Smooth muscle cell (in vitro differentiated cells): ENCODE measurements at regions not wholly inside any gene's neighbourhood (a gene's known extent, or its start where the extent isn't known, plus 50 kb on each side); places are given as distances from the start of the nearest gene placed in this dataset.

Source experiments
- DNase-seq: peaks from one replicate; lab custom pipeline; 2025; ENCODE audit not compliant: unreplicated experiment; lab: John Stamatoyannopoulos, UW
- H2AFZ ChIP-seq: fragments of 200-600 bp; sonication (generic); 2 replicates; pipeline ENCODE4 v1.6.0; 2016; ENCODE audit warnings: antibody characterized with exemption, low read depth, mild to moderate bottlenecking
- H3F3A ChIP-seq: fragments of 200-600 bp; sonication (generic); 2 replicates; pipeline ENCODE4 v1.6.0; 2017; ENCODE audit warnings: antibody characterized with exemption, low read depth
- H3K27ac ChIP-seq: fragments of 200-600 bp; sonication (generic); 2 replicates; pipeline ENCODE4 v1.5.1; 2016; ENCODE audit warnings: low read depth, mild to moderate bottlenecking
- H3K27me3 ChIP-seq: fragments of 200-600 bp; sonication (generic); 2 replicates; pipeline ENCODE4 v1.6.1; 2016; ENCODE audit warnings: low read depth, mild to moderate bottlenecking
- H3K36me3 ChIP-seq: fragments of 200-600 bp; sonication (generic); 2 replicates; pipeline ENCODE4 v1.5.1; 2016; ENCODE audit warnings: low read depth
- H3K4me1 ChIP-seq: fragments of 200-600 bp; sonication (generic); 2 replicates; pipeline ENCODE4 v1.5.1; 2016; ENCODE audit warnings: low read depth
- H3K4me2 ChIP-seq: fragments of 200-600 bp; sonication (generic); 2 replicates; pipeline ENCODE4 v1.6.0; 2016; ENCODE audit warnings: mild to moderate bottlenecking
- H3K4me3 ChIP-seq: fragments of 200-600 bp; sonication (generic); 2 replicates; pipeline ENCODE4 v1.5.1; 2016; ENCODE audit warnings: mild to moderate bottlenecking
- H3K79me2 ChIP-seq: fragments of 200-600 bp; sonication (generic); 2 replicates; pipeline ENCODE4 v1.6.0; 2016; ENCODE audit warnings: low read depth, mild to moderate bottlenecking
- H3K9ac ChIP-seq: fragments of 200-600 bp; sonication (generic); 2 replicates; pipeline ENCODE4 v1.6.0; 2016; ENCODE audit warnings: low read depth
- H3K9me3 ChIP-seq: fragments of 200-600 bp; sonication (generic); replicated peaks from 2 replicates; pipeline ENCODE4 v1.5.1; 2016; ENCODE audit warnings: low read depth
- H4K20me1 ChIP-seq: fragments of 200-600 bp; sonication (generic); 2 replicates; pipeline ENCODE4 v1.6.0; 2016; ENCODE audit warnings: low read depth
- CTCF ChIP-seq: fragments of 200-600 bp; sonication (generic); IDR thresholded peaks from 2 replicates; pipeline ENCODE4 v1.5.1; 2017; ENCODE audit warnings: borderline replicate concordance, mild to moderate bottlenecking, antibody characterized with exemption; ENCODE audit not compliant: insufficient read depth, poor library complexity, severe bottlenecking
- WGBS: methylation state at CpG from one replicate; pipeline ENCODE4 v1.1.7; 2016; ENCODE audit warnings: low lambda C conversion rate; 5-methylcytosine and 5-hydroxymethylcytosine counted together

DNA sequence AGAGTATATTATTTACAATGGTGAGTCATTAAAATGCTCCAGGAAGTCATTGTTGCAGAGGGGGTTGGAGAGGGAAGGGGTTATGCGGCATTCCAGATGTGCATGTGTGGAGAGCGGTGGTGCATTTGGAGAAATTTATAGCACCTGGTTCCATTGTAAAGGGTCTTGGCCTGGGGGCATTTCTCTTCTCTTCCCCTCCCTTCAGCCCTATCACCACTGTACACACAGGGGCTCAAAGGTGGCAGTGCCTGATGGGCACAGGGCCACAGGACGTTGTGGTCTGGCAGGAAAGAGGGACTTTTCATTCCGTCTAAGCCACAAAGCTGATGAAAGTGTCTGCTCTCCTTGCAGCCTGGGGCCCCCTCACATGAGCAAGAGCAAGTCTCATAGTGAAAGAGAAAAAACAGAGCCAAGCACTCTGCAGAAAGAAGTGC is 442.4 kb upstream of the ZNF462 start:
- H3K36me3 ChIP-seq: no peaks in the 10 kb centered on the region
- H3K79me2 ChIP-seq: no peaks in the 10 kb centered on the region
- no peak overlapping the region for H3K9ac ChIP-seq
- H3K9me3 ChIP-seq: no peaks in the 10 kb centered on the region
- no peaks in the 10 kb centered on the region for H3F3A ChIP-seq
- no peak overlapping the region for H3K4me3 ChIP-seq
- no peak for DNase-seq
- no peaks in the 10 kb centered on the region for H4K20me1 ChIP-seq
- H3K4me2 ChIP-seq: peak overlapping the region; percentile 68
- H3K4me1 ChIP-seq: peaks cover 9% of the 10 kb centered on the region
- no peaks in the 10 kb centered on the region for H3K27me3 ChIP-seq
- peak overlapping the region; percentile 46 for H3K27ac ChIP-seq
- H2AFZ ChIP-seq: no peak overlapping the region
- 16% methylated on average over 4 of the region's 4 CpGs for WGBS
- TF ChIP-seq CTCF: no peak

DNA sequence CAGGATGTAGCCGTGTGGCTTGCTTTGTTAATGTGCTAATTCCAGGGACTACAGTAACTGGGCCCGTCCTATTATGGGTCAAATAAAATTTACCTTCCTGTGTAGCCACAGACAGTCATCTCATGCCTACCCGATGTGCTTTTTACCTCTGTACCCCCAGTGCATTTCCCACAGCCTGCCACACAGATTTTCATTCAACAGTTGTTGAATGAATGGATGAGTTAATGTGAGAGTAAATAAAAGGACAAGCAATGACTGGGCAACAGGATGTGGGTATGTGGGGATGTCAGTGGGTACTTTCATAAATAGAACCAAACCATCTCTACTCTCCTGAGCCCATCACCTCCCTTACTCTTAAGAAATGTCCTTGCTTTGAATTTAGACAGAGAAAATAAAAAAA is 441.2 kb upstream of the ZNF462 start:
- Histone ChIP-seq H3K9ac (no peak overlapping the region), H3F3A (no peaks in the 10 kb centered on the region), H3K4me3 (no peak overlapping the region), H3K27ac (peak overlapping the region; percentile 46), H4K20me1 (no peaks in the 10 kb centered on the region), H3K9me3 (no peaks in the 10 kb centered on the region), H3K36me3 (no peaks in the 10 kb centered on the region), H3K4me1 (peaks cover 9% of the 10 kb centered on the region), H3K79me2 (no peaks in the 10 kb centered on the region), H3K4me2 (peak overlapping the region; percentile 68), H2AFZ (no peak overlapping the region), H3K27me3 (no peaks in the 10 kb centered on the region)
- no peak for DNase-seq
- no peak for TF ChIP-seq CTCF
- 85% methylated on average over 3 of the region's 3 CpGs for WGBS

DNA sequence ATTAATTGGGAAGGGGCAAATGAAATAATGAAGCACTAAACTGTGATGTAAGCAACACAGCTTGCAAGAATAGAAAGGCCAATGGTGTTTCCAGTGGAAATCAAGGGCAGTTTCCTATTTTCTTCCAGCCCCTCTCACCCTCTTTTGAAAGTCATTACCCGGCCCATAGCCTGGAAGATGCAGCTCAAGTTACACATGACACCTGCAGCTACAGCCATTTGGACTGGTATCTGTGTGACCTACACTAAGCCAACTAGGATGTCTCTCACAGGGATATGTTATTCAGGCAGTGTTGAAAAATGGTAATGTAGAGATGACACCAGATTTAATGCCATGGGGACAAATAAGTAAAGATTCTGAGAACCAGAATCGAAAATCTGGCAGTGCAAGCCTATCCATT is 439.4 kb upstream of the ZNF462 start:
- no peak for TF ChIP-seq CTCF
- Histone ChIP-seq H3K27me3 (no peaks in the 10 kb centered on the region), H3K4me3 (no peak overlapping the region), H3K36me3 (no peaks in the 10 kb centered on the region), H3K9ac (no peak overlapping the region), H3K4me2 (no peak overlapping the region), H3K79me2 (no peaks in the 10 kb centered on the region), H3K4me1 (peaks cover 9% of the 10 kb centered on the region), H2AFZ (no peak overlapping the region), H3K9me3 (no peaks in the 10 kb centered on the region), H4K20me1 (no peaks in the 10 kb centered on the region), H3F3A (no peaks in the 10 kb centered on the region), H3K27ac (no peak overlapping the region)
- 94% methylated on average over 2 of the region's 2 CpGs for WGBS
- no peak for DNase-seq

GRCh38 chr9:106432631-106433030 is 430.3 kb upstream of the ZNF462 start:
- Histone ChIP-seq H3K79me2 (no peaks in the 10 kb centered on the region), H3K4me2 (no peak overlapping the region), H3K27me3 (no peaks in the 10 kb centered on the region), H3K4me1 (no peaks in the 10 kb centered on the region), H4K20me1 (no peaks in the 10 kb centered on the region), H3K36me3 (no peaks in the 10 kb centered on the region), H3K4me3 (no peak overlapping the region), H3F3A (no peaks in the 10 kb centered on the region), H3K9me3 (no peaks in the 10 kb centered on the region), H3K27ac (no peak overlapping the region), H2AFZ (no peak overlapping the region), H3K9ac (no peak overlapping the region)
- no peak for TF ChIP-seq CTCF
- no peak for DNase-seq
- WGBS: 59% methylated on average over 1 of the region's 1 CpG
